ENCODE measurements at regions not wholly inside any gene's neighbourhood (a gene's known extent, or its start where the extent isn't known, plus 50 kb on each side); places are given as distances from the start of the nearest gene placed in this dataset.

- Mint-ChIP-seq H3K4me1 (no peaks in the 10 kb centered on the region), H3K4me3 (no peak overlapping the region), H3K27me3 (ENCODE audit: insufficient read depth, low read depth) (peaks cover 6% of the 10 kb centered on the region), H3K36me3 (no peaks in the 10 kb centered on the region), H3K27ac (no peak overlapping the region), H3K9me3 (peaks cover 13% of the 10 kb centered on the region)
- Histone ChIP-seq H2AFZ (replicated peaks) (no peak overlapping the region), H3K9me3 (ENCODE audit: low read depth) (no peaks in the 10 kb centered on the region), H3K4me3 (no peak overlapping the region), H3K4me2 (no peak overlapping the region), H3F3A (ENCODE audit: low read depth) (no peaks in the 10 kb centered on the region), H4K20me1 (ENCODE audit: low read depth) (no peaks in the 10 kb centered on the region), H3K4me1 (no peaks in the 10 kb centered on the region), H3K9ac (no peak overlapping the region), H3K36me3 (no peaks in the 10 kb centered on the region), H3K27ac (no peak overlapping the region), H3K79me2 (ENCODE audit: low read depth) (no peaks in the 10 kb centered on the region), H3K27me3 (peaks cover 12% of the 10 kb centered on the region)
- DNase-seq (ENCODE audit: low spot score), result no peak
- no peak for TF ChIP-seq EZH2phosphoT487 (IDR thresholded peaks at IDR 0.05)
Observed at GRCh38 chr1:30437059-30437576, 286.3 kb downstream of the MATN1 start.

GRCh38 chr1:30427545-30427944, 295.8 kb downstream of the MATN1 start:
- TF ChIP-seq EZH2 (IDR thresholded peaks at IDR 0.05) (no peak), CTCF (IDR thresholded peaks at IDR 0.05) (peak; percentile 40)
- H3K4me3 ChIP-seq, result no peak overlapping the region
- peaks cover 3% of the 10 kb centered on the region for H3K4me1 ChIP-seq
- no peak overlapping the region for H3K4me3 Mint-ChIP-seq
- peak overlapping the region; percentile 78 for H2AFZ ChIP-seq (replicated peaks)
- no peaks in the 10 kb centered on the region for H4K20me1 ChIP-seq (ENCODE audit: low read depth)
- H3K27me3 ChIP-seq, result peaks cover 34% of the 10 kb centered on the region
- H3K27me3 Mint-ChIP-seq (ENCODE audit: insufficient read depth, low read depth), result peaks cover 11% of the 10 kb centered on the region
- no peak overlapping the region for H3K27ac Mint-ChIP-seq
- H3K4me1 Mint-ChIP-seq, result no peaks in the 10 kb centered on the region
- H3K36me3 ChIP-seq, result peaks cover 5% of the 10 kb centered on the region
- H3K27ac ChIP-seq, result no peak overlapping the region
- peak; percentile 29 for DNase-seq (ENCODE audit: low spot score)
- no peaks in the 10 kb centered on the region for H3F3A ChIP-seq (ENCODE audit: low read depth)
- no peak overlapping the region for H3K4me2 ChIP-seq
- peaks cover 6% of the 10 kb centered on the region for H3K9me3 ChIP-seq (ENCODE audit: low read depth)
- no peak overlapping the region for H3K9ac ChIP-seq
- H3K79me2 ChIP-seq (ENCODE audit: low read depth), result no peaks in the 10 kb centered on the region
- H3K9me3 Mint-ChIP-seq, result peaks cover 15% of the 10 kb centered on the region
- no peaks in the 10 kb centered on the region for H3K36me3 Mint-ChIP-seq

GRCh38 chr1:30425046-30425445, 298.3 kb downstream of the MATN1 start:
- Histone ChIP-seq H3K27me3 (peaks cover 11% of the 10 kb centered on the region), H2AFZ (replicated peaks) (no peak overlapping the region), H3K27ac (no peak overlapping the region), H3K9ac (no peak overlapping the region), H3K4me3 (no peak overlapping the region), H3K4me1 (peaks cover 3% of the 10 kb centered on the region), H4K20me1 (ENCODE audit: low read depth) (no peaks in the 10 kb centered on the region), H3K9me3 (ENCODE audit: low read depth) (peaks cover 6% of the 10 kb centered on the region), H3K36me3 (peaks cover 5% of the 10 kb centered on the region), H3K79me2 (ENCODE audit: low read depth) (no peaks in the 10 kb centered on the region), H3K4me2 (no peak overlapping the region), H3F3A (ENCODE audit: low read depth) (no peaks in the 10 kb centered on the region)
- H3K4me1 Mint-ChIP-seq, result no peaks in the 10 kb centered on the region
- TF ChIP-seq EZH2 (IDR thresholded peaks at IDR 0.05) (no peak), CTCF (IDR thresholded peaks at IDR 0.05) (no peak), EZH2phosphoT487 (IDR thresholded peaks at IDR 0.05) (no peak)
- no peak overlapping the region for H3K27ac Mint-ChIP-seq
- no peaks in the 10 kb centered on the region for H3K36me3 Mint-ChIP-seq
- no peak overlapping the region for H3K4me3 Mint-ChIP-seq
- no peak for DNase-seq (ENCODE audit: low spot score)
- peaks cover 9% of the 10 kb centered on the region for H3K9me3 Mint-ChIP-seq
- H3K27me3 Mint-ChIP-seq (ENCODE audit: insufficient read depth, low read depth), result peaks cover 10% of the 10 kb centered on the region

- no peaks in the 10 kb centered on the region for H3K4me1 Mint-ChIP-seq
- DNase-seq (ENCODE audit: low spot score), result no peak
- Histone ChIP-seq H3K4me3 (no peak overlapping the region), H3K4me1 (peaks cover 3% of the 10 kb centered on the region), H3K27ac (no peak overlapping the region), H3F3A (ENCODE audit: low read depth) (no peaks in the 10 kb centered on the region), H2AFZ (replicated peaks) (no peak overlapping the region), H3K79me2 (ENCODE audit: low read depth) (no peaks in the 10 kb centered on the region), H3K4me2 (no peak overlapping the region), H3K9ac (no peak overlapping the region), H4K20me1 (ENCODE audit: low read depth) (no peaks in the 10 kb centered on the region), H3K9me3 (ENCODE audit: low read depth) (peaks cover 4% of the 10 kb centered on the region), H3K36me3 (peaks cover 2% of the 10 kb centered on the region), H3K27me3 (no peaks in the 10 kb centered on the region)
- TF ChIP-seq CTCF (IDR thresholded peaks at IDR 0.05) (no peak), EZH2 (IDR thresholded peaks at IDR 0.05) (no peak), EZH2phosphoT487 (IDR thresholded peaks at IDR 0.05) (no peak)
- H3K36me3 Mint-ChIP-seq, result no peaks in the 10 kb centered on the region
- peaks cover 6% of the 10 kb centered on the region for H3K9me3 Mint-ChIP-seq
- no peak overlapping the region for H3K27ac Mint-ChIP-seq
- peaks cover 7% of the 10 kb centered on the region for H3K27me3 Mint-ChIP-seq (ENCODE audit: insufficient read depth, low read depth)
- no peak overlapping the region for H3K4me3 Mint-ChIP-seq
Observed at GRCh38 chr1:30423570-30423969, 299.8 kb downstream of the MATN1 start.

Data from neural progenitor cell (in vitro differentiated cells).